Adrenal gland (tissue), 5 donors: ENCODE measurements at regions not wholly inside any gene's neighbourhood (a gene's known extent, or its start where the extent isn't known, plus 50 kb on each side); places are given as distances from the start of the nearest gene placed in this dataset.

Experiments
- POLR2A ChIP-seq, 2 donors: fragments of 450-650 bp; IDR thresholded peaks; one replicate each; pipeline ENCODE4 v1.6.1; 2017; ENCODE audit warnings: antibody characterized with exemption in 2 of 2, mild to moderate bottlenecking in 2 of 2, moderate library complexity in 1 of 2
- TF ChIP-seq, protein P1 (sequence below), 6 experiments: fragments of 450-650 bp in 4 of 6; fragments of 200-600 bp in 2 of 6; sonication (generic) in 1 of 6; IDR thresholded peaks; 1 replicate in 5 of 6; 2 replicates in 1 of 6; pipeline versions ENCODE4 v1.5.1 to v1.8.0; 2016 to 2021; ENCODE audit warnings: antibody characterized with exemption in 6 of 6, mild to moderate bottlenecking in 2 of 6, moderate library complexity in 1 of 6
- donor health status: DM: no; HTN: no; CAD: no.

GRCh38 chr3:115403786-115404185 lies 219.5 kb upstream of the GAP43 start:
- TF ChIP-seq, protein P1, sequence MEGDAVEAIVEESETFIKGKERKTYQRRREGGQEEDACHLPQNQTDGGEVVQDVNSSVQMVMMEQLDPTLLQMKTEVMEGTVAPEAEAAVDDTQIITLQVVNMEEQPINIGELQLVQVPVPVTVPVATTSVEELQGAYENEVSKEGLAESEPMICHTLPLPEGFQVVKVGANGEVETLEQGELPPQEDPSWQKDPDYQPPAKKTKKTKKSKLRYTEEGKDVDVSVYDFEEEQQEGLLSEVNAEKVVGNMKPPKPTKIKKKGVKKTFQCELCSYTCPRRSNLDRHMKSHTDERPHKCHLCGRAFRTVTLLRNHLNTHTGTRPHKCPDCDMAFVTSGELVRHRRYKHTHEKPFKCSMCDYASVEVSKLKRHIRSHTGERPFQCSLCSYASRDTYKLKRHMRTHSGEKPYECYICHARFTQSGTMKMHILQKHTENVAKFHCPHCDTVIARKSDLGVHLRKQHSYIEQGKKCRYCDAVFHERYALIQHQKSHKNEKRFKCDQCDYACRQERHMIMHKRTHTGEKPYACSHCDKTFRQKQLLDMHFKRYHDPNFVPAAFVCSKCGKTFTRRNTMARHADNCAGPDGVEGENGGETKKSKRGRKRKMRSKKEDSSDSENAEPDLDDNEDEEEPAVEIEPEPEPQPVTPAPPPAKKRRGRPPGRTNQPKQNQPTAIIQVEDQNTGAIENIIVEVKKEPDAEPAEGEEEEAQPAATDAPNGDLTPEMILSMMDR (IDR thresholded peaks at IDR 0.05), result no peak
- no peak for TF ChIP-seq POLR2A (IDR thresholded peaks at IDR 0.05)
